ENCODE measurements at regions not wholly inside any gene's neighbourhood (a gene's known extent, or its start where the extent isn't known, plus 50 kb on each side); places are given as distances from the start of the nearest gene placed in this dataset.

DNA sequence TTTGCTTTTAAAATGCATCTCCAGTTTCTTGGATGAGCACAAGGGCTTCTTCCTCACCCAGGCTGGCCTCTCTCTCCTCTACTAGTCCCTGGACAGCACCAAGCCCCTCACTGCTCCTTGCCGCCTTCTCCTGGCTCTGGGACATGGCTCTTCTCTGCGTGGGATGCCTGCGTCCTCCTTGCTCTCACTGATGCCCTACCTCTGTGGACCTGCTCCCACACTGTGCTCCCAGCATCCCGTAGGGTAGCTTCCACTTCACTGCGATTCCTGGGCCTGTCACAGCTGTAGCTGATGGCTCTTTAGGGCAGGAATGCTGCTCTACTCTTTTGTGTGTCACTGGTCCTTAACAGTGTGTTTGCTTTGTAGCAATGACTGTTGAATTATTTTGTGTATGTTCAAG lies 136.3 kb downstream of the SNX19 start:
- H3K36me3 ChIP-seq, result no peaks in the 10 kb centered on the region
- H3K9me3 ChIP-seq (replicated peaks), result no peaks in the 10 kb centered on the region
- no peak overlapping the region for H3K4me3 ChIP-seq
- no peaks in the 10 kb centered on the region for H3K27me3 ChIP-seq (ENCODE audit: low read depth)
- TF ChIP-seq, protein P1, sequence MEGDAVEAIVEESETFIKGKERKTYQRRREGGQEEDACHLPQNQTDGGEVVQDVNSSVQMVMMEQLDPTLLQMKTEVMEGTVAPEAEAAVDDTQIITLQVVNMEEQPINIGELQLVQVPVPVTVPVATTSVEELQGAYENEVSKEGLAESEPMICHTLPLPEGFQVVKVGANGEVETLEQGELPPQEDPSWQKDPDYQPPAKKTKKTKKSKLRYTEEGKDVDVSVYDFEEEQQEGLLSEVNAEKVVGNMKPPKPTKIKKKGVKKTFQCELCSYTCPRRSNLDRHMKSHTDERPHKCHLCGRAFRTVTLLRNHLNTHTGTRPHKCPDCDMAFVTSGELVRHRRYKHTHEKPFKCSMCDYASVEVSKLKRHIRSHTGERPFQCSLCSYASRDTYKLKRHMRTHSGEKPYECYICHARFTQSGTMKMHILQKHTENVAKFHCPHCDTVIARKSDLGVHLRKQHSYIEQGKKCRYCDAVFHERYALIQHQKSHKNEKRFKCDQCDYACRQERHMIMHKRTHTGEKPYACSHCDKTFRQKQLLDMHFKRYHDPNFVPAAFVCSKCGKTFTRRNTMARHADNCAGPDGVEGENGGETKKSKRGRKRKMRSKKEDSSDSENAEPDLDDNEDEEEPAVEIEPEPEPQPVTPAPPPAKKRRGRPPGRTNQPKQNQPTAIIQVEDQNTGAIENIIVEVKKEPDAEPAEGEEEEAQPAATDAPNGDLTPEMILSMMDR (IDR thresholded peaks at IDR 0.05; ENCODE audit: borderline replicate concordance), result no peak
- intact Hi-C loops (cut with micrococcal nuclease), result no loop called here
- peaks cover 26% of the 10 kb centered on the region for H3K4me1 ChIP-seq
- H3K27ac ChIP-seq (replicated peaks), result no peak overlapping the region
- no peak for DNase-seq

DNA sequence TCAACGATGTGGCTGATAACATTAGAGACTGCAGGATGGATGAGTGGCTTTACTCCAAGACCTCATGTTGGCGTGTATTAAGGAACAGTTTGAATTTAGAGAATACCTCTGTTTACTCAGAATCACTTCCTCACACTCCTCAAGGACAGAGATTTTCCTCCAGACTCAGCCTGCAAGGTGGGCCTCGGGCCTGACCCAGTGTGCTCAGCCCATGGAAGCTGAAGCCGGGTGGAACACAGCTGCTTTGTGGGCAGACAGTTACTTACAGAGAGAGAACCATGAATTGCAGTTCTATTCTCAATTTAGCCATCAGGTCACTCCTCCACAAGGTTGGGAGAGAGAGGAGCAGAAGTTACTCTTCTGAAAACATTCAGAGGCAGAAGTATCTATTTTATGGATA lies 135.8 kb downstream of the SNX19 start:
- DNase-seq, result no peak
- no peaks in the 10 kb centered on the region for H3K36me3 ChIP-seq
- intact Hi-C loops (cut with micrococcal nuclease), result no loop called here
- TF ChIP-seq, protein P1 (IDR thresholded peaks at IDR 0.05; ENCODE audit: borderline replicate concordance), result no peak
- H3K27me3 ChIP-seq (ENCODE audit: low read depth), result no peaks in the 10 kb centered on the region
- no peak overlapping the region for H3K27ac ChIP-seq (replicated peaks)
- H3K4me1 ChIP-seq, result peaks cover 22% of the 10 kb centered on the region
- H3K9me3 ChIP-seq (replicated peaks), result no peaks in the 10 kb centered on the region
- no peak overlapping the region for H3K4me3 ChIP-seq

DNA sequence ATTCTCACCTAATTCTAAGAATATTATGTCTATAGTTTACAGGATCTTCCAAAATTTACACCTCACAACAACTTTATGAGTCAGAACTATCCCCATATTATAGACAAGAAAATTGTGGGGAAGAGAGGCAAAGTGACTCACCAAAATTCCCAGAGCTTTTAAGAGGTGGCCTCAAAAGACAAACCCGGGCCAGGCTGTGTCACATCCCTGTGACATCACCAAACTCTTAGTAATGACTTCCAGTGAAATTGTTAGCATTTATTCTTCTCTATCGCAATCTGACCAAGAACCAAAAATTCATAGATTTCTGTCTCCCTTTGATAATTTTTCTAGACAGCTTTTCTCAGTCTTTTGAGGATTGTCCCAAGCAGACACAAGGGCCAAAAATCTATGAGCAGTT lies 134.3 kb downstream of the SNX19 start:
- no peak overlapping the region for H3K4me3 ChIP-seq
- no peak for DNase-seq
- no peaks in the 10 kb centered on the region for H3K9me3 ChIP-seq (replicated peaks)
- intact Hi-C loops (cut with micrococcal nuclease), result no loop called here
- peak overlapping the region; percentile 76 for H3K27ac ChIP-seq (replicated peaks)
- peaks cover 29% of the 10 kb centered on the region for H3K4me1 ChIP-seq
- TF ChIP-seq, protein P1 (IDR thresholded peaks at IDR 0.05; ENCODE audit: borderline replicate concordance), result no peak
- no peaks in the 10 kb centered on the region for H3K36me3 ChIP-seq
- H3K27me3 ChIP-seq (ENCODE audit: low read depth), result no peaks in the 10 kb centered on the region

DNA sequence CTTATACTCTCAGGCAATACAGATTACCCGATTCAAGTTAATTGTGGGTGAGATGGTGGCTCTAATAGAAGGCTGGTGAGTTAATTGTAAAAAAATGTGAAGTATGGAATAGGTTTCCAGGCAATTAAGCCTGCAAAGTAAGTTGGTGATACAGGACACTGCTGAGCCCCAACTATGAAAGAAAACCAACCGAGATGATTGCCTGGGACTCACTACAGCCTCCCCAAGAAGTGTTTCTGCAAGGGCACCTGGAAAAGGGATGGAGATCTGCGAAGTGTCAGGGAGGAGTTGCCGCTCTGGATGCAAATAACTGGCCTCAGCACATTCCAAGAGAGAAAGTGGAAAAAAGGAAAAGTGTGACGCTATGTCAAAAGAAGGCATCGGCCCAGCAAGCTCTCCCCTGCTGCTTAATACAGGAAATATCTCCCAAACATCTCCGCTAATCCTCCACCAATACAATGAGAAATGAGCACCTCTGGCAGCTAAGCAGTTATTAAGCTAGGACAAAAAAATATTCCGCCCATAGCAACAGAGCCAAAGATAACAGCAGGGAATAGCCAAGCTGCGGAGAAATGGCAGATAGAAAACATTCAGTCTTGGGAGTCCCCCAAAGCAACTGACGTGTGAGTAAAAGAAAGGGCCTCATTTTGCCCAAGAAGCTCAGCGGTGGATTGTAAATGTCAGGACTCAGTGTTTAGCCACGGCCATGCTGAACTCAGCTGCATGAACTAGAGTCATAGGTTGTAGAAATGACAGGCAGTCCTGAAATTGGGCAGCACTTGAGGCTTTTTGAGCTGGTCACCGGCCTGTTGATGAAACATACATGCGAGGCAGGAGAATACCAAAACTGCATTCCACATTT lies 133.7 kb downstream of the SNX19 start:
- Histone ChIP-seq H3K4me1 (peaks cover 35% of the 10 kb centered on the region), H3K27ac (replicated peaks) (peak overlapping the region; percentile 76), H3K9me3 (replicated peaks) (no peaks in the 10 kb centered on the region), H3K27me3 (ENCODE audit: low read depth) (no peaks in the 10 kb centered on the region), H3K4me3 (no peak overlapping the region), H3K36me3 (no peaks in the 10 kb centered on the region)
- DNase-seq, result no peak
- intact Hi-C loops (cut with micrococcal nuclease), result no loop called here
- TF ChIP-seq, protein P1 (IDR thresholded peaks at IDR 0.05; ENCODE audit: borderline replicate concordance), result no peak

DNA sequence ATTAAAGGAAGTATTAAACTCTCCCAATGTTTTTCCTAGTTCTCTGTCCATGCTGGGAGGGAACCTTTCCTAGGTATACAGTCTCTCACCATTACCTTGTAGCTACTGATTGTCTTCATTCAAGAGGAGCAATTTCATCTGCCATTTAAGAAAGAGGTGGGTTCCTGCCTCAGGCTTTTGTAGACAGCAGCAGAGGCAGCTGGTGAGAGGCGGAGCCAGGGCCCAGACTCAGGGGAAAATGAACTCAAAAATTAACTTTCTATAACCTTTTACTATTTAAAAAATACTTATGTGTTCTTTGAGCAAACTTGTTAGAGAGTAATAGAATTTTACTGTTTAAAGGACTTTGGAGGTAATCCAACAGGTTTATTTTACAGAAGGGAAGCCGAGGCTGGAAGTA lies 133.0 kb downstream of the SNX19 start:
- no peak for DNase-seq
- peaks cover 38% of the 10 kb centered on the region for H3K4me1 ChIP-seq
- H3K4me3 ChIP-seq, result no peak overlapping the region
- H3K27me3 ChIP-seq (ENCODE audit: low read depth), result no peaks in the 10 kb centered on the region
- TF ChIP-seq, protein P1 (IDR thresholded peaks at IDR 0.05; ENCODE audit: borderline replicate concordance), result no peak
- peak overlapping the region; percentile 76 for H3K27ac ChIP-seq (replicated peaks)
- intact Hi-C loops (cut with micrococcal nuclease), result no loop called here
- H3K9me3 ChIP-seq (replicated peaks), result no peaks in the 10 kb centered on the region
- no peaks in the 10 kb centered on the region for H3K36me3 ChIP-seq
